Astrocyte of the cerebellum (primary cell): ENCODE measurements at regions not wholly inside any gene's neighbourhood (a gene's known extent, or its start where the extent isn't known, plus 50 kb on each side); places are given as distances from the start of the nearest gene placed in this dataset.

ENCODE experiments used
- DNase-seq: peaks from one replicate; pipeline ENCODE4 v3.0.0-alpha.2; 2011; ENCODE audit warnings: low read depth
- H3K4me3 ChIP-seq: 2 replicates; pipeline ENCODE4 v1.5.1; 2011; ENCODE audit warnings: mild to moderate bottlenecking, low read depth, low read length, moderate library complexity
- CTCF ChIP-seq: IDR thresholded peaks from 2 replicates; pipeline ENCODE4 v1.5.1; 2012; ENCODE audit warnings: low read length, low read depth, moderate library complexity, mild to moderate bottlenecking; ENCODE audit errors: missing control alignments
- in situ Hi-C: cut with HindIII; loops from 2 replicates; pipeline ENCODE4 v1.10.0; 2017; ENCODE audit warnings: low sequenced_read_pairs

GRCh38 chr1:185368313-185368855, 51.3 kb upstream of the IVNS1ABP start:
- H3K4me3 ChIP-seq = no peak overlapping the region
- DNase-seq = no peak
- in situ Hi-C loops = no loop called here
- no peak for TF ChIP-seq CTCF

DNA sequence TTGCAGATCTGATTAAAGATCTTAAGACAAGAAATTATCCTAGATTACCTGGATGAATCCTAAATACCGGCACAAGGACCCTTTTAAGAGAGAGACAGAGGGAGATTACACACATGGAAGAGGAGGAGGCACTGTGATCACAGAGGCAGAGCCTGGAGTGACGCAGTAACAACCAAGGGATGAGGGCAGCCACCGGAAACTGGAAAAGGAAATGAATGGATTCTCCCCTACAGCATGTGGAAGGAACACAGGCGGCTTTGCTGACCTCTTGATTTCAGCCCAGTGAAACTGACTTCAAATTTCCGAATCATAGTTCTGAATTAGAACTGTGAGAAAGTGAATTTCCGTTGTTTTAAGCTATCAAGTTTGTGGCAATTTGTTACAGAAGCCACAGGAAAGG, 50.2 kb upstream of the IVNS1ABP start:
- in situ Hi-C loops = no loop called here
- TF ChIP-seq CTCF = no peak
- no peak for DNase-seq
- no peak overlapping the region for H3K4me3 ChIP-seq
